HG03565 (cell line): ENCODE measurements at regions not wholly inside any gene's neighbourhood (a gene's known extent, or its start where the extent isn't known, plus 50 kb on each side); places are given as distances from the start of the nearest gene placed in this dataset.
"Not testable (repeated sequence)": the region's sequence is repeated elsewhere in the genome, so short reads cannot be mapped to it uniquely, and the experiment has no call there.

Experiments
- ATAC-seq: cut with Tn5 transposase; IDR thresholded peaks from one replicate; pipeline ENCODE4 v1.9.1; 2021; ENCODE audit warnings: mild to moderate bottlenecking, moderate library complexity; ENCODE audit not compliant: unreplicated experiment

GRCh38 chr2:122808286-122808969 is 1053.0 kb downstream of the TSN start:
- no peak for ATAC-seq

- not testable (repeated sequence) for ATAC-seq
Measured at GRCh38 chr2:122812214-122812613, 1056.8 kb downstream of the TSN start.

GRCh38 chr2:122815120-122815519 is 1059.7 kb downstream of the TSN start:
- no peak for ATAC-seq

- ATAC-seq, result no peak
Measured at GRCh38 chr2:122816803-122817202, 1061.4 kb downstream of the TSN start.

DNA sequence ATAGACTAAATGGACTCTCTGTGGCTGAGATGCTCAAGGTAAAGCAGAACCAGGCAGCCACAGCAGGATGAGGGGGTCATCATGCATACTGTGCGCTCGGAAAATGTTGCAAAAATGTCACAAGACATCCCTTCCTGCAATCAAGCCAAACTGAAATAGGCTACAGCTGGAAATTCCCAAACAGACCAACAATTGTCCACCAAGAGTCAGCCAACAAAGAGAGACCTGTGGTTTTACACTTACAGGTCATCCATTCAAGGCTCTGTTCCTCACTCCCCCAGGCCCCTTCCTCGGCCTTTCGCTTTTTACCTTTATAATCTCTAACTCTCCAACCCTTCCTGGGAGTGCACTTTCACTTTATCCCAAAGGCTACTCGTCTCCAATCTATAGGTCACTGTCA is 1066.9 kb downstream of the TSN start:
- no peak for ATAC-seq

DNA sequence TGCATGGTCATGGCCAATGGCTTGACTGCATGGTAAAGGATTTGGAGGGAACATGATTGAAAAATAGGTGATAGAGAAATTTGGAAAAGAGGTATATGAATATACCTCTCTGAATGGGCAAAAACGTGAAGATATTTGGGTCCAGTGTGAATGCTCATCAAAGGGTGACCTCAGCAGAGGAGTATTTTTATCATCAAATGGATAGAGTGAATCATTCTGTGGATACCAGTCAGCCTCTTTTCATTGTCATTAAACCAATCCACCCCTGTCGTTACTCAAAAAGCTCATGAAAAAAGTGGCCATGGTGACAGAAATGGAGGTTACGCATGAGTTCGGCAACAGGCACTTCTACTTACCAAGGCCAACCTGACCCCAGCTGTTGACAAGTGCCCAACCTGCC is 1074.7 kb downstream of the TSN start:
- no peak for ATAC-seq

DNA sequence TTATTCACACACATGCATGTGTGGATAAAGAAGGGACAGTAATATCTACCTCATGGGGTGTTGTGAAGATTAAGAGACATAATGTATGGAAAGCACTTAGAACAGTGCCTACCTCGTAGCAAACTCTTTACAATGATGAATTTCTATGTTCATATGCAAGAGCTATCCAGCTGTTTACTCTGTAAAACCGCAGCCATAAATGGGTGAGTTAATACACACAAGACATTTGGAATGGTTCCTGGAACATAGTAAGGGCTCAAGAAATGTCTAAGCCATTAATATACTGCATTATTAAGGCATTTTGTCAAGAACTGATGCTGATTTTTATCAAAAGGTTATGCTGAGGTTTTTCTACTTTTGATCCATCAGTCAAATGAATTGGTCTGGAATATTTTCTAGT is 1076.2 kb downstream of the TSN start:
- no peak for ATAC-seq

- ATAC-seq, result no peak
Measured at GRCh38 chr2:122843503-122843902, 1088.1 kb downstream of the TSN start.

DNA sequence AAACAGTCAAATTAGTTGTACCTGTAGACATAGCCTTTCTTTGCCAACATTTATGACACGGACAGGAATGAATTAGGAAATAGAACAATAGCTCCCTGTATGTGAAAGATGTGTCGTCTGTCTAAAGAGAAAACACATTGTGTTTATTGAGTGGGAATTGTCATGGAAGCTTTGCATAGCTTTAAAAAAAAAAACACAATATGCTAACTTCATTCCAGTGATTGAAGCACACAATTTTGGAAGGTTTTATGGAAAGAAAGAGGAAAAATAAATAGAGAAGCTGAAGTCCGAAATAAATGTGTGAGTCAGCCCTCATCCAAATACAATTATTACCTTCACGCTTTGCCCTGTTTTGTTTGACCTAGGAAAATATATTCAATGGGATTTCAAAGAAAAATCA is 1095.7 kb downstream of the TSN start:
- ATAC-seq, result no peak

DNA sequence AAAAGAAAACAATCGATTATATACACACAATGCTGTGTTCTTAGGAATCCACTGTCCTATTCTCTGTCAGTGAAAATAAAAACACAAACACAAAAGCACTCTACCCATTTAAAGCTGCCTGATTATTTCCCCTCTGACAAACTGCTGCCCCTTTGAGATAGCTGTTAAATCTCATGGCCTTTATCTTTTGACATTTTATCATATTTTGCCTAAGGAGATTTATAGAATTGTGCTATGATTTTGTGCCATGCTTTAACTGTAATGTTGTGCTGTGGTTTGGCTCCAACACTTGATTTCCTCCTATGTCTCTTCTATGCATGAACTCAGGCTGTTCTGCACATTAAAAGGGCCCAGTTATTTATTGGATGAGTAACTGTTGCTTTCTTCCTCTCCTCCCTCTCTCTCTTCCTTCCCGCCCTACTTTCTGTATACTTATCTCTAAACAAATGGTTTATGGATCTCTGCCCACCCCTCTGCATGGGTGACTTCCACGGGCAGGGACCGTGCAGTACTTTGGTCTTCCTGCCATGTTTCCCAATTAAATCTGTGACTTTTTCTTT is 1096.6 kb downstream of the TSN start:
- ATAC-seq, result no peak

GRCh38 chr2:122856696-122857095 is 1101.2 kb downstream of the TSN start:
- no peak for ATAC-seq

DNA sequence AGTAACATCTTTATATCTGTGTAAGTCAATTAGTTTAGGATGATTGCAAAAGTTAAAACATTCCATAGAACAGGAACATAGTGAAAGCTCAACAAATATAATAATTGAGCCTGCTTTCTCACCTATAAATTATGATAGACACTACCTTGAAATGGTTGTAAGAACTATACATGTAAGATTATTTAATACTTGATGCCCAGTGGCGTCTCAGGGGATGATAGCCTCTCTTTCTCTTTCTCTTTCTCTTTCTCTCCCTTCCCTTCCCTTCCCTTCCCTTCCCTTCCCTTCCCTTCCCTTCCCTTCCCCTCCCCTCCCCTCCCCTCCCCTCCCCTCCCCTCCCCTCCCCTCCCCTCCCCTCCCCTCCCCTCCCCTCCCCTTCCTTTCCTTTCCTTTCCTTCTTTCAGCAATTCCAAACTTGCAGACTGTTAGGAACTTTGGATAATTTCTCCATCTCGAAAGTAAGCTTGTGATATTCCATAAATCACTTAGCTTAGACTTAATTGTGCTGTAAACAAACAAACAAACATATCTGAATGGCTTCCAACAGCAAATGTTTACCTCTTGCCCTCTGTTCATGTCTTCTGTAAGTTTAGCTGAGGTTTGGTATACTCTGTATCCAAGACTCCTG is 1102.7 kb downstream of the TSN start:
- no peak for ATAC-seq

DNA sequence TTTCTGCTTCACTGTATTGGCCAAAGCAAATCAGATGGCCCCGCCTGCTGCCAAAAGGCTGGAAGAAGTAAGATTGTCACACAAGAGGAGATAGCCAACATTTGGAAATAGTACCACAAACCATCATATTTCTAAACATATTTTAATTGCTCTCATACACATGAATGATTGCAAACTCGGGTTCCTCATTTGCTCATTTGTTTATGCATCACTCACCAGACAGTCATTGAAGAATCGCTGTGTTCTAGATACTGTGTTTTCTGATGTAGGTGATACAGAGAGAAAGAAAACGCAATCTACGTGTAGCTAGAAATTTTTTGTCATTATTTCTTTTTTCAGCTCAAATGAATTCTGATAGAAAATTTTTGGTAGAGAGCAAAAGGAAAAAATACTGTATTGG is 1103.4 kb downstream of the TSN start:
- ATAC-seq, result no peak

GRCh38 chr2:122859260-122859659 is 1103.8 kb downstream of the TSN start:
- ATAC-seq, result no peak

GRCh38 chr2:122863532-122863931 is 1108.1 kb downstream of the TSN start:
- ATAC-seq, result peak; percentile 56

GRCh38 chr2:122864728-122865127 is 1109.3 kb downstream of the TSN start:
- no peak for ATAC-seq

DNA sequence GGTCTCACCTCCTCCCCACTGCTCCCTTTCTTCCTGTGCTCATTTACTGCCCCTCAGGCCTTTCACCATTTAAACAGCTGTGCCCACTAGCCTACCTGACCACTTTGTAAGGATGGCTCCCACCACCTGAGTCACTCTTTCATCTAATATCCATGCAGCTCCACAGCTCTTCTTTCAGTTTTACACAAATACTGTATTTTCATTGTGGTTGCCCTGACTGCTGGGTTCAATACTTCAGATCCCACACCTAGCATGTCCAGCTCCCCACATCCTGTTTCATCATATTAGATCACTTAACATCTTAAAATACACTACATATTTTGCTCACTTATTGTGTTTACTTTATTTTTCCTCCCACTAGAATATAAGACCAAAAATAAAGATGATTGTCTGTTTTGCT is 1110.6 kb downstream of the TSN start:
- no peak for ATAC-seq

DNA sequence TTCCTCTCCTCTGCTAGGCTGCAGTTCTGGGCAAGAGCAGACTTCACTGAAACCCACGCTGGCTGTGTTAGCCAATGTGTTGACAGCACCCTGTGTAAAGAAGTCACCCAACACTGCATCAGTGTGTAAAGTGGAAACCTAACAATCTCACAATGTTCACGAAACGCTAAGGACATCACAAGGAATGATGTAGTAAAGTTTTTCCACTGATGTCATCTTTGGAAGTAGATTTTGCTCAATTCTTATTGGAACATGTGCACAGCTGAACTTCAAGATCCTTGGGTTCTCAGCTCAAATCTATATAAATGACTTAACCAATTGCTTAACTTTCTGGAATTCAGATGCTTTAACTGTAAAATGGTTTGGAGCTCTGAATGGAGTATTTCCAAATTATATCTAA is 1112.5 kb downstream of the TSN start:
- ATAC-seq, result no peak

DNA sequence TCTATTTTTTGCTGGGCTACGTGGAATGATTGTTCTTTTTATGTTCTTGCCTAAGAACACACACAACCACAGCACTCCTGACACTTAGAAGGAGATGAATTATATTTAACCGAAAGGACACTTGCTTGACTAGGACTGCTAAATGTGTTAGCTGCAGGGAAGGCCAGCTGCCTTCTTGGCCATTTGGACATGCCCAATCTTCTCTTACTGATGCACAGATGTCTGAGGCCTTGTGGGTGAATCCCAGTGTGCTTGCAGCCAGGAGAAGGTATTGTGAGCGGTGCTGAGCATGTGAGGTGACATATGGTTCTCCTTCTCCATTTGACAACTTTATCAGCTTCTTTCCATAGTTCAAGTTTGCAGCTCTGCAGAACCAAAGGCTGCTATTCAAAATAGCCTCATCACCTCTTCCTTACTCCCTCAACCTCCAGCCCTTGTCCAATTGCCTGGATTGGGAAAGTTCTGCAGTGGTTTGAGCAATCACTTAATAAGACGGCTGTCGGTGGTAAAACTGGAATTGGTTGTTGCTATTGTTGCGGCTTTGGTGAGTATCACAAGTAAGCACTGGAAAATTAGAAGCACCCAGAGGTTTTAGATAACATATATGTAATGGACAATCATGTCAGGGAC is 1113.3 kb downstream of the TSN start:
- no peak for ATAC-seq

- no peak for ATAC-seq
Measured at GRCh38 chr2:122873951-122874350, 1118.5 kb downstream of the TSN start.

DNA sequence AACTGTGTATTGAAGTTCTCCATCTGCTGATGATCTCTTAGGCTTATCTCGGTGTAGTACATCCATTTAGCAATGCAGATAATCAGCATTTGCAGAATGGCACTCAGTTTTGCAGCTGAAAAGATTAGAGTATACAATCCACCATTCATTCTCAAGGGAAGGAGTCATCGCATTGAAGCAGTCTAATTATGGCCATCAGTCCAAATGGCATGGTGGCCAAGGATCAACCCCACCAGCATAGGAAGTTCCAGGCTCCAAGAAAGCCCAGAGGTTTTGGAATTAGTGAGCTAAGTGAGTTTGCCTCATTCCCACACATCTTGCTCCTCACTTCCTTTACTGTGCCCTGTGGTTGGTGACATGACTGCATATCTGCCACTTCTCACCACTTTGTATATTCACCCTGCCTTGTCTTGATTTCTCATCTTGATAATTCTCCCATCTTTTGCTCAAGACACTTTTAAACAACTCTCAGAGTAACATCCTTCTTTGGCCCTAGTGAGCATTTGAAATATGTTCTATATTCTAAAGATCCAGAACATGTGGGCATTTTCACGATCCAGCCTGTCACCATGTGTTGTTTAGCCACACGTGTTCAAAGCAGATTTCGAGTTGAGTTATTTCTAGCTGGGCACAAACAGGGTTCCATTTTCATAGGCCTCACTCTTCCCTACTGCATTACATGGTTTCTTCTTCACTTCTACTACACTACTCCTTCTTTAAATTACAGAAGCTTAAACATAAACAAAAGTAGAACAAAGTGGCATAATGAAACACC is 1119.8 kb downstream of the TSN start:
- ATAC-seq, result no peak
